GM11168 (cell line): ENCODE measurements at regions not wholly inside any gene's neighbourhood (a gene's known extent, or its start where the extent isn't known, plus 50 kb on each side); places are given as distances from the start of the nearest gene placed in this dataset.
"Not testable (repeated sequence)": the region's sequence is repeated elsewhere in the genome, so short reads cannot be mapped to it uniquely, and the experiment has no call there.

Experiments
- in situ Hi-C: fragments of 300-500 bp; cut with MboI; formaldehyde crosslinking; loops from one replicate; pipeline ENCODE4 v1.12.0; 2022; ENCODE audit warnings: low sequenced_read_pairs; ENCODE audit not compliant: unreplicated experiment

- in situ Hi-C loops, result loop anchor here (25.0 kb wide), 1 partner anchor 303 kb away; no protein-coding TSS in a partner anchor
Observed at GRCh38 chr5:97234380-97234779, 51.3 kb upstream of the RIOK2 start.

- in situ Hi-C loops, result loop anchor here (25.0 kb wide), 1 partner anchor 295 kb away; no protein-coding TSS in a partner anchor
Observed at GRCh38 chr5:97242341-97242740, 59.3 kb upstream of the RIOK2 start.

- in situ Hi-C loops, result loop anchor here (25.0 kb wide), 1 partner anchor 294 kb away; no protein-coding TSS in a partner anchor
Observed at GRCh38 chr5:97243353-97243752, 60.3 kb upstream of the RIOK2 start.

GRCh38 chr5:97245386-97245785 is 62.3 kb upstream of the RIOK2 start:
- in situ Hi-C loops, result loop anchor here (25.0 kb wide), 1 partner anchor 292 kb away; no protein-coding TSS in a partner anchor

GRCh38 chr5:97250113-97250512 is 67.1 kb upstream of the RIOK2 start:
- in situ Hi-C loops, result no loop called here

GRCh38 chr5:97266076-97266475 is 83.0 kb upstream of the RIOK2 start:
- in situ Hi-C loops, result no loop called here

- in situ Hi-C loops, result no loop called here
Observed at GRCh38 chr5:97266576-97266975, 83.5 kb upstream of the RIOK2 start.

GRCh38 chr5:97267767-97268166 is 84.7 kb upstream of the RIOK2 start:
- in situ Hi-C loops, result no loop called here

- in situ Hi-C loops, result no loop called here
Observed at GRCh38 chr5:97276474-97277120, 93.5 kb upstream of the RIOK2 start.

- in situ Hi-C loops, result no loop called here
Observed at GRCh38 chr5:97281257-97281656, 98.2 kb upstream of the RIOK2 start.

- in situ Hi-C loops, result no loop called here
Observed at GRCh38 chr5:97297063-97297703, 114.1 kb upstream of the RIOK2 start.

- in situ Hi-C loops, result no loop called here
Observed at GRCh38 chr5:97297704-97298091, 114.7 kb upstream of the RIOK2 start.

- in situ Hi-C loops, result not testable (repeated sequence)
Observed at GRCh38 chr5:97301181-97301580, 118.1 kb upstream of the RIOK2 start.

- in situ Hi-C loops, result no loop called here
Observed at GRCh38 chr5:97338729-97339128, 155.7 kb upstream of the RIOK2 start.

- in situ Hi-C loops, result no loop called here
Observed at GRCh38 chr5:97355775-97356174, 172.7 kb upstream of the RIOK2 start.

GRCh38 chr5:97363577-97363976 is 180.5 kb upstream of the RIOK2 start:
- in situ Hi-C loops, result no loop called here

GRCh38 chr5:97364731-97365130 is 181.7 kb upstream of the RIOK2 start:
- in situ Hi-C loops, result no loop called here

- in situ Hi-C loops, result no loop called here
Observed at GRCh38 chr5:97365163-97365845, 182.3 kb upstream of the RIOK2 start.

- in situ Hi-C loops, result no loop called here
Observed at GRCh38 chr5:97365918-97366317, 182.9 kb upstream of the RIOK2 start.

- in situ Hi-C loops, result no loop called here
Observed at GRCh38 chr5:97375959-97376358, 192.9 kb upstream of the RIOK2 start.

GRCh38 chr5:97377582-97377981 is 194.5 kb upstream of the RIOK2 start:
- in situ Hi-C loops, result no loop called here
